Fibroblast of skin of right biceps (primary cell): ENCODE measurements at regions not wholly inside any gene's neighbourhood (a gene's known extent, or its start where the extent isn't known, plus 50 kb on each side); places are given as distances from the start of the nearest gene placed in this dataset.
A peak's percentile ranks its signal among the peaks of the same experiment; 100 is the strongest.
"Not testable (repeated sequence)": the region's sequence is repeated elsewhere in the genome, so short reads cannot be mapped to it uniquely, and the experiment has no call there.

Experiments used
- DNase-seq: peaks from one replicate; pipeline ENCODE4 v3.0.0-alpha.2; 2013

DNA sequence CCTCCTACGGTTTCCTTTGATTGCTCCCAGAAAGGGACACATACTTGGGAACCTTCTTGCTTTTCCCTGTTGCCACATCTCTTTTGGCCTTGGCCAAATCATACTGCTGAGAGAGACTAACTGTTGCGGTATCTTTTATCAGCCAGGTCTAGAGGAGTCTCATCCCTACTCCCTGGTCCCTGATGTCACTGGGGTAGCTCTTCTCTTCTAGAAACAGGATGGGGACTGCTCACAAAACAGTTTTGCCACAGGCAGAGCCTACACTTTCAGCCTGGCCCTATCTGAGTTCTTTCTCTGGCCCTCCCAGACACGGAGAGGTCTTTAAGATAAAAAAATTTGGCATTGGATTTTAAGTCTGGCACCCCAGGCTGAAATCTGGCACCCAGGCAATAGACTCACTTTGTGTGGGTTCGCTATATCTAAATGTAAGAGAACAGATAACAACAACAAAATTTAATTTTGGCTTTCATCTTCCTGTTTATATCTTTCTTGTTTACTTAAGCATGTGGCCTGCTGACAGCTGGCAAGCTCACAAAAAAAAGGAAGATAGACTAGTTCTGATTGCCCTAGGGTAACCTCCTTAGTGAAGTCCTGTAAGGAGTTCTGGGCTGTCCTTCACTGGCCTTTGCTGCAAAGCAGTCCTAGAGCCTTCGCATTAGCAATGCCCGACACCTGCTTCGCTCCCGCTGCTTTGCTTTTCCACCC, 228.3 kb upstream of the NPVF start:
- no peak for DNase-seq

GRCh38 chr7:25459057-25459456, 230.8 kb upstream of the NPVF start:
- no peak for DNase-seq

- DNase-seq = no peak
Measured at GRCh38 chr7:25460433-25460832, 232.1 kb upstream of the NPVF start.

DNA sequence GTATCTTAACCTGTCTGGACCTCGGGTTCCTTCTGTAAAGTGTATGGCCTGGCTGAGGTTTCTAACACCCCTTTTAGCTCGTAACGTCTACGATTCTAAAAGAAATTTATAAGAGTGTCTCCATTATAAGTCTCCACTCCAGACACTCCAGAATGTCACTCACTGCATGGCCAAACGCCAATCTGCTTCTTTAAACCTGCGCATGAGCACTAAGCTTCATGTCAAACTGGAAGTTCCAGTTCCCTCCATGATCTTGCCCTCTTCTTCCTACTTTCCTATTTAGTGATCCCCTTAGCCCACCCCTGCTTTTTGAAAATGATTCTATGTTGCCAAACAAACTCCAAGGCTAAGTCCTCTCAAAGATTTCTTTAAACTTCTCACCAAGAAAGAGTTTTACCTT, 241.4 kb upstream of the NPVF start:
- DNase-seq = no peak

DNA sequence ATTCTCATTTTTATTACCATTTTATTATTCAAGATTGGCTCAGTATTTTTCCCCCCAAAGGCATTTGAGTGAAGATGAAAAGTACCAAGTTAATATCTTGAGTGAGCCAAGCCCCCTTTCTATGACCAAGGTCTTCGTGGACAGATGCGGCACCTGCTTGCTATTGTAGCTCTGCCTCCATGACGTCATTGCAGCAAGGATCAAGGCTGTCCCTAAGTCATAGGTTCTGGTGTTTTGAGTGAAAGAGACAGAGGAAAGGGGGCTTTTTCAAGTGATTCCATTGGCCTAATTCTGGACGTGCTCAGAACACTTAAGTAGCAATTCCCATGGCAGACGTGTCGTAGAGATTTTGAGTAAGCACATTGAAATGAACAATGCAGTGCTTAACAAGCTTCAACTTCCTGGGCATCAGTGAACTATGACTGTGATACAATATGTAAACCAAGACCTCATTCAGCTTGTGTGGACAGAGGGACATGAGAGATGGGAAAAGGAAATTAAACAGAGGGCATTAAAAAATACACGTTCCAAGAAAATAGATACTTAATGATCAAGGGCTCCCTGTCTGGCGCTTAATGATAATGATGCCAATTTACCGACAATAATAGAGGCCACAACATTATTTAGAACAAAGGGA, 248.7 kb upstream of the NPVF start:
- no peak for DNase-seq

GRCh38 chr7:25478221-25478620, 249.9 kb upstream of the NPVF start:
- not testable (repeated sequence) for DNase-seq

DNA sequence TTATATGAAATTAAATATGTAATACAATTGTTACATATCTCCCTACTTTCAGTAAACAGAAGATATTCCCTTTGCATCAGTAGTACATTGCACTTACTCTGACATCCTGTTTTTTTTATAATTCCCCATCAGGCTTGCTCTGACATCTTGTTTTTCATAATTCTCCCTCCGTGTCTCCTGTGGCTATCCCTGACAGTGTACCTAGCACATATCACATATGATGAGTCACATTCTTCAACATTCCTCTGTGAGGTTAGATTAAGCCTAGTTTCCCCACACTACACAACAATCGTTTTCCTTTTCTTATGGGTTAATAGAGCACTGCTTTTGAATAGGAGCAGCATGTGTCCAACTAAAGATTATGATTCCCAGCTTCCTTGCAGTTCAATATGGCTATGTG, 250.6 kb upstream of the NPVF start:
- DNase-seq = peak; percentile 3

DNA sequence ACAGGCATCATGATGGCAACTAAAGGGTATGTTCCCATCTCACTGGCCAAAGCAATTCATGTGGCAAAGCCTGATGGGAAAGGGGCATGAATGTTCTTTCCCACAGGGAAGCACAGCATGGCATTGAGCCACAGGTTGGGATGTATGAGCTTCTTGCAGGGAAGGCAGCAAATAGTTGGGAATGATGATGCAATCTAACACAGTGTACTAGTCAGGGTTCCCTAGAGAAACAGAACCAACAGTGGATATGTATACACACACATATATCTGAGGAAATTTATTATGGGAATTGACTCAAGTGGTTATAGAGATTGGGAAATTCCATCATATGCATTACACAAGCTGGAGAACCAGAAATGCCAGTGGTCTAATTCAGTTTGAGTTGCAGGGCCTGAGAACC, 253.6 kb upstream of the NPVF start:
- peak; percentile 66 for DNase-seq

GRCh38 chr7:25482631-25483030, 254.3 kb upstream of the NPVF start:
- no peak for DNase-seq

DNA sequence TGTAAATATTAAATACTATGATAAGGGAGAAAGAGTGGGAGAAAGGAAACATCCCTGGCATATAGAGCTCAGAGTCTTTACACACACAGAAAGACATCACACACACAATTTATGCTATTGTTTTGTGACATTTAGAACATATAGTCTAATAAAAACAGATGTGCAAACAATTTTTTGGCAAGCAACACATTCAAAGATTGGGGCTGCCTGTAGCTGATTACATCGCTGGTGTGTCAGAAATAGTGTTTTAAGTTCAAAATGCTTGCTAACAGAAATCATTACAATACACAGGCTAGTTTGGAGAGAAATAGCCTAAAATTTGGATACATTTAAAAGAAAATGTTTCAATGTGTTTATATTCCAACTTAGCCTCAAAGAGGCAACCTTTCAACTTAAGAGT, 256.7 kb upstream of the NPVF start:
- no peak for DNase-seq

GRCh38 chr7:25486656-25487055, 258.4 kb upstream of the NPVF start:
- DNase-seq = no peak

GRCh38 chr7:25493805-25494366, 265.6 kb upstream of the NPVF start:
- no peak for DNase-seq

GRCh38 chr7:25494896-25495295, 266.6 kb upstream of the NPVF start:
- DNase-seq = no peak

GRCh38 chr7:25495342-25496250, 267.3 kb upstream of the NPVF start:
- DNase-seq = no peak

DNA sequence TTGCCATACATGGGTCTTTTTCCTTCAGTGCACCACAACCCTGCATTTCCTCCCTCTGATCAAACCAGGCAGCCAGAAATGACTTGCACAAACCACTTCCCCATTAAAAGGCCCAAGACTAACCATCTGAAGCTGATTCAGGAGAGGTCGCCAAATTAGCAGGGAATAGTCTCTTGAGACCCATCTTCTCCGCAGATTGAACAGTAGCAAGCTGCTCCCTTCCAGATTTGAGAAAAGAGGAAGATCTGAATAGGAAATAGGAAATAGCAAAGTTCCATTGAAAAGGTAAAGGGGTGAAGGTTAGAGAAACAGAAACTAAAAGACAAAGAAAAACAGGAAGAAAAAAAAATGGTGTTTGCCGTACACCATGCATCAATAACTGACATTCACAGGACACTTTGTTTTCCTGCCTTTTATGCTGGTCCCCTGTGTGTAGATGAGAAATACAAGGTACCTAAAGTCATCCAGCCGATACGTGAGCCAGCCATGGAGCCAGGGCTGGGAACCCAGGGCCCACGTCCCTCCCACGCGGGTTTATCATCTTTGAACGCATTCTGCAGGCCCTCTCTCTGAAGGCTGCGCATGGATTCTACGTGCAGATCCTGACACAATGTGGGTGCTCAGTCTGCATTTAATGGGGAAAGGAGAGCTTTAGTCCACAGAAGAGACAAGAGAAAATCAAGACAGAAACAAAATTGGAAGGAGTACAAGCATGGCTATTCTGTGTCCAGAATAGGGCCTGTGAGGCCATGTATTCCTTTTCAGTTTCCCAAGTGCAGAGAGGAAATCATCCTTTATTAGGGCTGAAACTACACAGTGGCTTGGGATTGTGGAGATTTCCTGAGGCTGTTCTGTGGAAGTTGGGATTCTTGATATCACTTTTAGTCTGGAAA, 268.4 kb upstream of the NPVF start:
- DNase-seq = no peak

DNA sequence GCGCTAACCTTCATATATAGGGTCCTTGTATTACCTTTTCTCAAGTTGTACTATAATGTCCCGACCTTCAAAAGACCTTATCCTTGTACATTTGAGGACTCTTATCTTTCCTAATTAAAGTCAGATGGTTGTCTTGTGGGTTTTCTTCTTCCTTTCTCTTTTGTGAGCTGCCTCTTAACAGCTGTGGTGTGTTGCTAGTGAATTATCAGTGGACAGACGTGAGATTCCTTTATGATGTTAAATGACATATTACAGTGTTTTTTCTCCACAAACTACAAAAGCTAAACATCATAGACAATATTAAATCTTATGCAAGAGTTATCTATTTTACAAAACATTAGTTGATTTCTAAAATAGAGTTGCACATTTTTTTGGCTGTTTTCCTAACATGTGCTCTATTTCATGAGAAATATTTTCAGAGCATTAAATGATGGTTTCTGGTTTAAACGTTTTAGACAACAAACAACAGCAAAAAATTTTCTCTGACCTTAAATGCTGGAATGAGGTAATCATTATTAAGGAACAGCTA, 272.2 kb upstream of the NPVF start:
- DNase-seq = no peak

- no peak for DNase-seq
Measured at GRCh38 chr7:25503306-25503705, 275.0 kb upstream of the NPVF start.

DNA sequence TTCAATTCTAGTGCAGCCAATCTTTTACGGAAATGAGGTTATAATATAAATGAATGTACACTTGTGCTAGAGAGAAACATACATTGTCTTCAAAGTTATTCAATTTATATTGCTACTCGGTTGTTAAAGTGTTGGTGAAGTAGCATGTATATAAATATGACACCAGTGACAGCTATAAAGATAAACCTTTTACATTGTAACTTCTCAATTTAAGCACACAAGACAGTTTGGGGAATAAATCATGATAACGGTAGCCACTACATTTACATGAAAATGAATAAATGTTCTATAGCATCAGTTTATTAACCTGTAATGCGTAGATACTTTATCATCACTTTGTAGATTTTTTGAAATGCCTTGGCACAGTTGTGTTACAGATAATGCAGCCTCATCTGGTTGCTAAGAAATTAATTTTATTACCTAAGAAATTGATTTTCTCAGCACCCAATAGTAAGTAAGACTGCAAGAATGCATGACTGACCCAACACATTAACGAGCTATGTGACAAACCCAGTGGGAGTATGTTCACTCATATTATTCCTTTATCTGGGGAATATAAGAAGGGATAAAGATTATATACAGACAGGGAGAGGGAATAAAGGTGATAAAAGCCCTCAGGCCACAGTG, 283.9 kb upstream of the NPVF start:
- no peak for DNase-seq

DNA sequence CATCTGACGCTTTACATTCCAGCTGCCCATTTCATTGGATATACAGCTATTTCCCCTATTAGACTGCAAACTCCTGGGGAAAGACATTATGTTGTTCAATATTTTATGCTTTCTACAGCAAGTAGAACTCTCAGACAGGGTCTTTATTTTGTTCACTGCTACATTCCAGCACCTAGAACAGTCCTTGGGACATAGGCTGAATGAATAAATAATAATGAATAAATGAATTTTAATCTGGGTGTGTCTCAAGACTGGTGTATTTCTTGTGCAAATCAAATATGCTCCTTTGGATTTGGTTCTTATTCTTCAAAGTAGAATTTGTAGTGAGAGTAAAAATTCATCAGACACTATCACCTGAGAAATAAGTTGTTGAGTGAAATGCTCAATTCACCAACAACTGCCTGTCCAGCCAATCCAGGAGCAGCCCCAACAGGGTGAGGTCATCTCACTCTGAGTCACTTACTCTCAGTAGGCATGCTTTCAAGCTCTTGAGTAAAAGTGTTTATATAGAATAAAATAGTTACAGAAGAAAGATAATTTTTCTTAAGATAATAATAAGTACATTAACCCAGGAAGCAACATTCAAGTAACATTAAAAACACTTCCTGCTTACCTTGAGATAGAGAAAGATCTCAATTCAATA, 287.5 kb upstream of the NPVF start:
- no peak for DNase-seq

GRCh38 chr7:25517906-25518305, 289.6 kb upstream of the NPVF start:
- no peak for DNase-seq

DNA sequence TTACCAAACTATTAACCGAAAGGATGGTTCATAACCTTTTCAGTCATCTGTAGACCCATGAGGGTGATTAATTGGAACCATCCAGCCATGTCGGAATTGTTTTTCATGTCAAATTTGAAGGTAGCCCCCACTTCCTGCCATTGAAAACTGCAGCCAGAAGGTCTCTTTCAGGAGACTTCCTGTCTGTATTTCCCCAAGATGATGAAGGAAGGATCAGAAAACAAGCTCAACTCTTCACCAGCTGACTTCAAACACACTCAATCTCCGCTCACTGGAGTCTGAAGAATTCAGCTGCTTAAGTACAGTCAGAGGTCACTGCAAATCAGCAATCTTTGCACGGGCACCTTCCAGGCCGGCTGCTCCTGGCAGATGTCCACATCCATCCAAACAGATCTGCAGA, 291.7 kb upstream of the NPVF start:
- DNase-seq = no peak
